ENCODE measurements at regions not wholly inside any gene's neighbourhood (a gene's known extent, or its start where the extent isn't known, plus 50 kb on each side); places are given as distances from the start of the nearest gene placed in this dataset.

DNA sequence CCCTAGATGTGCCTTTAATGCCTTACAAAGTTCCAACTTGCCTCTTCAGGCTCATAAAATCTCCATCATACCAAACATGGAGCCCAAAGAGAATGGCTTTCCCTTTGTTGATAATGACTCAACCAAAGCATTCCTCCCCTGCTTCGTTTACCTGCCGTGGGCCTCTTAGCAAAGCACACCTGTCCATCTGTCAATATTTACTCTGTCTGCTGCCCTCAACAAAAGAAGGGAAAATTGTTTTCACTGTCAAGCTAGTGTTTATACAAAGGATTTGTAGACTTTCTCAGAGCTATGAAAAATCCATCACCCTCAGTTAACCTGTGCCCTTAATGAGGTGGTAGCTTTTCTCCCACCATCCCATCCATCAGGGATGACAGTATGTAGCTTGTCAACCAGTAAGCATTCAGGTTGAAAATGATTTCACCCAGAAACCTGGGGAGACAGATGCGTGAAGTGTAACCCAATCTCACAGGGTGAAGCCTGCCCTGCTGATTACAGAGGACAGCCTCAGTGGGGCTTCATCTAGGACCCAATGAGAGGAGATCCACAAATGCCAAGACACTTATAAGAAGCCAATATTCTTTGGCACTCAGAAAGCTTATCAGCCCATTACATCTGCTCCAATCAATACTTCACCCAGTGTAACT is 278.1 kb downstream of the NUAK1 start (continued):
- no peak for TF ChIP-seq ZBTB33 (IDR thresholded peaks at IDR 0.05)
- TF ChIP-seq ATF7 (IDR thresholded peaks at IDR 0.05; ENCODE audit: low read depth) = no peak
- no peak for TF ChIP-seq RFX5 (IDR thresholded peaks at IDR 0.05; ENCODE audit: low read depth, low read length)
- no peak for TF ChIP-seq GATAD2B (conservative IDR thresholded peaks at IDR 0.05; ENCODE audit: low read depth)
- TF ChIP-seq RAD21 (IDR thresholded peaks at IDR 0.05; ENCODE audit: insufficient read depth, low read depth, low read length) = no peak
- TF ChIP-seq ZNF622 (IDR thresholded peaks at IDR 0.05) = no peak
- TF ChIP-seq DPF2 (IDR thresholded peaks at IDR 0.05) = no peak
- no peak for TF ChIP-seq NBN (IDR thresholded peaks at IDR 0.05)
- no peak for TF ChIP-seq SPI1 (IDR thresholded peaks at IDR 0.05; ENCODE audit: borderline replicate concordance, insufficient read depth, low read depth, low read length)

DNA sequence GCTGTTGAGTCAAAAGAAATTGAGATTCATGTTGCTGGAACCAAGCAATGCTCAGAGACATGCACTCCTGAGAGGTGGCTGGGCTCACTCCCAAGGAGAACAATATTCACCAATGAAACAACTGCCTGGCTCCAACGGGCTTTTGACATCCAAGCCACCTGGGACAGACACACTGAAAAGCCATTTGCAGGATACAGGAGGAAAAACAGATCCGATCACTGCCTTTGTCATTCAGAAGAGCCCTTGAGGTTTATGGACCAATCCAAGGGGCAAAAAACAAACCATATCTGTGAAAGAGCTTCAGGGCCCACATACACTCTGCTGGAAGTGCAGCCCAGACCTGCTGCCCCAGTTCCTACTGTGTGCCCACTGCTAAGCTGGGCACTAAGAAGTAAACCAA is 277.5 kb downstream of the NUAK1 start:
- ATAC-seq (no peak), DNase-seq (ENCODE audit: low read depth, low spot score) (no peak), FAIRE-seq (no peak)
- H4K20me1 ChIP-seq (ENCODE audit: control insufficient read depth, insufficient read depth) = no peaks in the 10 kb centered on the region
- H2AFZ ChIP-seq (ENCODE audit: control insufficient read depth, low read depth, low read length) = no peak overlapping the region
- H3K27ac ChIP-seq (ENCODE audit: control insufficient read depth, insufficient read depth) = no peak overlapping the region
- in situ Hi-C loops (cut with MboI) = no loop called here
- no peaks in the 10 kb centered on the region for H3K4me1 ChIP-seq (ENCODE audit: control insufficient read depth, insufficient read depth, low read length)
- WGBS (ENCODE audit: insufficient coverage, insufficient replicate concordance, low lambda C conversion rate, missing lambda C conversion rate) = 23% methylated on average over 2 of the region's 2 CpGs
- no peaks in the 10 kb centered on the region for H3K79me2 ChIP-seq (ENCODE audit: control insufficient read depth, insufficient read depth, low read length)
- H3K9me3 ChIP-seq (replicated peaks; ENCODE audit: control insufficient read depth, insufficient read depth, low read length) = no peaks in the 10 kb centered on the region
- ChIA-PET SMC1A (ENCODE audit: uncharacterized antibody, unreplicated experiment) (no interaction called here), RAD21 (ENCODE audit: unreplicated experiment) (no interaction called here), CTCF (no interaction called here), POLR2A (no interaction called here)
- H3K9ac ChIP-seq (ENCODE audit: control insufficient read depth, insufficient read depth, low read length) = no peak overlapping the region
- H3K4me2 ChIP-seq (ENCODE audit: control insufficient read depth, insufficient read depth) = no peak overlapping the region
- H3K4me3 ChIP-seq = no peak overlapping the region
- no peaks in the 10 kb centered on the region for H3K27me3 ChIP-seq (replicated peaks in 1 of 2; ENCODE audit: control insufficient read depth in 2 of 2, insufficient read depth in 2 of 2, low read length in 1 of 2)
- intact Hi-C loops (cut with micrococcal nuclease; ENCODE audit: unreplicated experiment) = no loop called here
- H3K36me3 ChIP-seq (ENCODE audit: control insufficient read depth in 2 of 2, insufficient read depth in 2 of 2, low read length in 1 of 2) = no peaks in the 10 kb centered on the region
- BruUV-seq (replicated peaks) = no TSS peak
- TF ChIP-seq BMI1 (IDR thresholded peaks at IDR 0.05; ENCODE audit: borderline replicate concordance) = no peak
- no peak for TF ChIP-seq RELB (IDR thresholded peaks at IDR 0.05; ENCODE audit: low read depth)
- no peak for TF ChIP-seq SIX5 (IDR thresholded peaks at IDR 0.05; ENCODE audit: low read depth, low read length, severe bottlenecking)
- no peak for TF ChIP-seq ZNF592 (IDR thresholded peaks at IDR 0.05)
- TF ChIP-seq ZNF274 (IDR thresholded peaks at IDR 0.05; ENCODE audit: insufficient read depth, insufficient read length) = no peak
- TF ChIP-seq ESRRA (IDR thresholded peaks at IDR 0.05; ENCODE audit: low read length) = no peak
- no peak for TF ChIP-seq JUND (IDR thresholded peaks at IDR 0.05; ENCODE audit: low read depth, low read length)
- no peak for TF ChIP-seq LARP7 (IDR thresholded peaks at IDR 0.05)
- no peak for TF ChIP-seq YY1 (IDR thresholded peaks at IDR 0.05; ENCODE audit: low read depth, low read length)
